ENCODE measurements at regions not wholly inside any gene's neighbourhood (a gene's known extent, or its start where the extent isn't known, plus 50 kb on each side); places are given as distances from the start of the nearest gene placed in this dataset.

- Histone ChIP-seq H3K4me3 (no peak overlapping the region), H3K4me1 (no peaks in the 10 kb centered on the region), H3K27me3 (replicated peaks in 1 of 7) (peaks cover 0 to 5% (median 0%) of the 10 kb centered on the region in 7 donors), H3K9me3 (peaks cover 0 to 36% (median 11%) of the 10 kb centered on the region in 8 donors), H3K36me3 (no peaks in the 10 kb centered on the region), H3K27ac (no peak overlapping the region)
- 76 to 94% (median 90%) methylated on average over 1 of the region's 1 CpG for WGBS, 5 donors
- no peak for TF ChIP-seq POLR2A (IDR thresholded peaks at IDR 0.05)
- TF ChIP-seq POLR2AphosphoS5 (IDR thresholded peaks at IDR 0.05), result no peak
- TF ChIP-seq CTCF (IDR thresholded peaks at IDR 0.05 in 8 of 11, conservative IDR thresholded peaks at IDR 0.05 in 3 of 11), result no peak
- DNase-seq, result no peak
- intact Hi-C loops (cut with DNase I; ENCODE audit: low total_unique reads), result no loop called here
These were observed 142.3 kb downstream of the C11orf87 start for GRCh38 chr11:109564241-109564640.

- WGBS, 5 donors, result 80 to 85% (median 81%) methylated on average over 6 of the region's 6 CpGs
These were observed 160.5 kb downstream of the C11orf87 start for GRCh38 chr11:109582470-109582869.

GRCh38 chr11:109584001-109584972 is 162.3 kb downstream of the C11orf87 start:
- WGBS, 5 donors, result 83 to 97% (median 90%) methylated on average over 1 of the region's 1 CpG
- Histone ChIP-seq H3K4me3 (no peak overlapping the region), H3K4me1 (no peaks in the 10 kb centered on the region), H3K27ac (no peak overlapping the region), H3K36me3 (no peaks in the 10 kb centered on the region), H3K27me3 (replicated peaks in 1 of 7) (no peaks in the 10 kb centered on the region), H3K9me3 (no peaks in the 10 kb centered on the region)
- TF ChIP-seq CTCF (IDR thresholded peaks at IDR 0.05 in 8 of 11, conservative IDR thresholded peaks at IDR 0.05 in 3 of 11), result no peak
- no peak for TF ChIP-seq POLR2A (IDR thresholded peaks at IDR 0.05)
- TF ChIP-seq POLR2AphosphoS5 (IDR thresholded peaks at IDR 0.05), result no peak
- intact Hi-C loops (cut with DNase I; ENCODE audit: low total_unique reads), result no loop called here
- DNase-seq, result no peak

More at GRCh38 chr11:109582470-109582869, 160.5 kb downstream of the C11orf87 start:
- Histone ChIP-seq H3K9me3 (peaks cover 0 to 9% (median 0%) of the 10 kb centered on the region in 8 donors), H3K27me3 (replicated peaks in 1 of 7) (no peaks in the 10 kb centered on the region), H3K36me3 (no peaks in the 10 kb centered on the region), H3K4me3 (no peak overlapping the region), H3K27ac (no peak overlapping the region), H3K4me1 (no peaks in the 10 kb centered on the region)
- no peak for DNase-seq
- intact Hi-C loops (cut with DNase I; ENCODE audit: low total_unique reads), result no loop called here
- TF ChIP-seq POLR2A (IDR thresholded peaks at IDR 0.05) (no peak), POLR2AphosphoS5 (IDR thresholded peaks at IDR 0.05) (no peak)

- no peak for DNase-seq
- Histone ChIP-seq H3K4me3 (no peak overlapping the region), H3K36me3 (no peaks in the 10 kb centered on the region), H3K27me3 (replicated peaks in 1 of 7) (no peaks in the 10 kb centered on the region), H3K9me3 (no peaks in the 10 kb centered on the region), H3K27ac (no peak overlapping the region), H3K4me1 (no peaks in the 10 kb centered on the region)
- intact Hi-C loops (cut with DNase I; ENCODE audit: low total_unique reads), result no loop called here
- 3 to 16% (median 11%) methylated on average over 2 of the region's 2 CpGs for WGBS, 5 donors
- TF ChIP-seq POLR2AphosphoS5 (IDR thresholded peaks at IDR 0.05) (no peak), POLR2A (IDR thresholded peaks at IDR 0.05) (no peak), CTCF (IDR thresholded peaks at IDR 0.05 in 8 of 11, conservative IDR thresholded peaks at IDR 0.05 in 3 of 11) (no peak)
These were observed 164.8 kb downstream of the C11orf87 start for GRCh38 chr11:109586789-109587188.

Measured in spleen (tissue), 11 donors.